ENCODE measurements at regions not wholly inside any gene's neighbourhood (a gene's known extent, or its start where the extent isn't known, plus 50 kb on each side); places are given as distances from the start of the nearest gene placed in this dataset.
"Not testable (repeated sequence)": the region's sequence is repeated elsewhere in the genome, so short reads cannot be mapped to it uniquely, and the experiment has no call there.

DNA sequence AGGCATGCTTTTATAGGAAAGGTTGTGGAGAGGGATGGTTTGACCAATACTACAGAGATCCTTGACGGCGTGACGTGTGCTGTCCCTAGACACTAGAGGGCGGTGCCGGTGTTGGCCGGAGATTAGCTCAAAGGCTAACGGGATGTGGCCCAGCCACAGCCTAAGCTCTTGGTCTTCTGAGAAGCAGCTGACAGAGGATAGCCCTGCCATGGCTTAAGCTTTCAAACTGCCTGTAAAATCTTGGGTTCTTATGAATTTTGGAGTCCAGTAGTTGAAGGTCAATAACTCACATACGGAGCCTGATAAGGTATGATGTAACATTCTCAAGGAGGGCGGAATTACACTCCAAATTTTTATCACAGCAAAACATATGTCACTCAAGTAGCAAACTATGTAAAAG is 515.7 kb upstream of the ATXN7L3B start:
- DNase-seq, result peak; percentile 46

DNA sequence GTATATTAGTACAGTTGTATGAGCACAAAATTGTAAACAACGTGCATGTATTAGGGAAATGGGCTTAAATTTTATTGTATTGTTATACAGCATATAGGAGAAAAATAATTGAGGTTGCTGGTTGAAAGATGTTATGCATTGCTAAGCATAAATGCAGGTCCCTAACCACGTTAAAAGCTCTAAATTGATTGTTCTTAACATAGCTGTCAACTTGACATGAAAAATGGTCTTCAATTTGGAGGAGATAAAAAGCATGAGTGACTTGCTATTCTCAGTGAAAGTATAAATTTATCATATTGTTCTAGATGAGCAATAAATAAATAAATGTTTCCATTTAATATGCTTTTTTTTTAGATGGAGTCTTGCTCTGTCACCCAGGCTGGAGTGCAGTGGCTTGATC is 506.6 kb upstream of the ATXN7L3B start:
- no peak for DNase-seq

- no peak for DNase-seq
Measured at GRCh38 chr12:74033531-74033930, 504.1 kb upstream of the ATXN7L3B start.

- DNase-seq, result not testable (repeated sequence)
Measured at GRCh38 chr12:74039138-74039537, 498.5 kb upstream of the ATXN7L3B start.

- DNase-seq, result no peak
Measured at GRCh38 chr12:74043343-74043742, 494.3 kb upstream of the ATXN7L3B start.

DNA sequence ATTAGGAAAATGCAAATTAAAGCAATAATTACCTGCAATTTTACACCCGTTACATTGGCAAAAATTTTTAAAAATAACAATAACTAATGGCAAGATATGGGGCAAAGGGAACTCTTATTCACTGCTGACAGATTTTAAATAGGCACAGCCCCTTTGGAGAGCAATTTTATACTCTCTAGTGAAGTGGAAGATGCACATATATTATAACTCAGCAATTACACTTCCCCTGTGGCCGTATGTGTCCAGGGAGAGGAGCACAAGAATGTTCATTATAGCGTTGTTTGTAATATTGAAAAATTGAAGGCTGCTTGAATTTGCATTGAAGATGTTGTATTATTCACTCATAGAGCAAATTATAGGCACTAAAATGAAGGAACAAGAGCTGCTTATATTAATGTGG is 488.3 kb upstream of the ATXN7L3B start:
- no peak for DNase-seq

DNA sequence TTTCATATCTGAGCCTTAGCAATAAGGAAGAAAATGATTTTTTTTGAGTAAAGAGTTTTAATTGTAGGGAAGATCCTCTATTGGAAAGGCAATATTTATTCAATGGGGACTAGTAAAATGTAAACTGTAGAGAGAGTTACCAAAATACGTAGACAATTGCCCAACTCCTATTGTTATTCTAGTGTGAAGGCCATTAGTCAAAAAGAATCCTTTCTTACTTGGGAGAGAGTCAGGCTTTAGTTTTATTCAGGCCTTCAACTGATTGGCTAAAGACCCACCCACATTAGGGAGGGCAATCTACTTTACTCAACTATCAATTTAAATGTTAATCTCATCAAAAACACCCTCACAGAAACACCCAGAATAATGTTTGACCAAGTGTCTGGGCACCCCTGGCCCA is 485.8 kb upstream of the ATXN7L3B start:
- DNase-seq, result no peak

DNA sequence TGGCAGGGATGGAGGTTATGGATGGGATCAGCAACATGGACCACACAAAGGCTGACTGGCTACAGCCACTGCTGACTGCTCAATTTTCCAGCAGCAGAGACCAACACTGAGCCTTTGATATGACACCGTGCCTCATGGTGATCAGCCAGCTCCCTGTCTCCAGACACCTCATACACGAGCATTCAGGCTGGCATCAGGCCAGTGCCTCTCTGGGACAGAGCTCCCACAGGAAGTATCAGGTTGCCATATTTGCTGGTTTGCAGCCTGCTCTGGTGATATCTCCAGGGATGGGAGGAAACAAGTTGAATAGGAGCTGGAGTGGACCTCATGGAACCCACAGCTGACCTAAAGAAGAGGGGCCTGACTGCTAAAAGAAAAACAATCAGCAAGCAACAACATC is 471.2 kb upstream of the ATXN7L3B start:
- no peak for DNase-seq

DNA sequence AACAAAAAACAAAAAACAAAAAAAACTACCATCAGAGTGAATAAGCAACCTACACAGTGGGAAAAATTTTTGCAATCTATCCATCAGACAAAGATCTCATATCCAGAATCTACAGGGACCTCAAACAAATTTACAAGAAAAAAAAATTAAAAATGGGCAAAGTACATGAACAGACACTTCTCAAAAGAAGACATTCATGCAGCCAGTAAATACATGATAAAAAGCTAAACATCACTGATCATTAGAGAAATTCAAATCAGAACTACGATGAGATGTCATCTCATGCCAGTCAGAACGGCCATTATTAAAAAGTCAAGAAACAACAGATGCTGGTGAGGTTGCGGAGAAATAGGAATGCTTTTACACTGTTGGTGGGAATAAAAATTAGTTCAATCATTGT is 466.5 kb upstream of the ATXN7L3B start:
- DNase-seq, result no peak

DNA sequence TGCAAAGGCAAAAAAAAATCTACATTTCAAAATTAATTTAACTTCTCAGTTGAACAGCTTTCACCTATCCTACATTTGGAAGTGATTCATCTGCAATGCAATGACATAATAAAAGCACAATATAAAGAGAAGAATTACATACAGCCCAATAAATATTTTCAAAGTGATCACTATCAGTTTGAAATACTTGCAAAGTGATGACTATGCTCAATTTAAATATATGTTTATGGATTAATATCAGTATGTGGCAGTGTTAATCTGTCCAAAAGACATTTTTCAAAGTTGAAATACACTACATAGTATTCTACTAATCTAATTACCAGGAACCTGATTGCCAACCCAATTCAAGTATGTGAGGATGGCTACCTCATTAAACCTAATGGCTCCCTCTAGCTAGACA is 460.7 kb upstream of the ATXN7L3B start:
- DNase-seq, result no peak

DNA sequence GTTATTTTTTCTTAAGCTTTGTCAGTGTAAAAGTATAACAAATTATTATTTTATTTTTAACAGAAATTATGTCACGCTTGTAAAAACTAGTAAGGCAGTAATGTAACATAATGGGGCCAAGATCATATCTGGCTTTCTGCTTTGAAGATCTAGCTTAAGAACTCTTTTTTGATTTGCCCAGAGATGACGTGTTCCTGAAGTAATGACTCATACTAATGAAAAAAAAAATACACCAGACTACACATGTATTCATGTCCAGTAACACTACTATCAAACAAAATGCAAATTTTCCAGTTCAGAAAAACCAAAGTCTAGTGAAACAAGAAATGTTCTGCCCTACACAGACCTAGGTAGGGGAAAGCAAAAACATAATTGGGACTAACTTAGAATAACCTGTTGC is 432.2 kb upstream of the ATXN7L3B start:
- DNase-seq, result no peak

DNA sequence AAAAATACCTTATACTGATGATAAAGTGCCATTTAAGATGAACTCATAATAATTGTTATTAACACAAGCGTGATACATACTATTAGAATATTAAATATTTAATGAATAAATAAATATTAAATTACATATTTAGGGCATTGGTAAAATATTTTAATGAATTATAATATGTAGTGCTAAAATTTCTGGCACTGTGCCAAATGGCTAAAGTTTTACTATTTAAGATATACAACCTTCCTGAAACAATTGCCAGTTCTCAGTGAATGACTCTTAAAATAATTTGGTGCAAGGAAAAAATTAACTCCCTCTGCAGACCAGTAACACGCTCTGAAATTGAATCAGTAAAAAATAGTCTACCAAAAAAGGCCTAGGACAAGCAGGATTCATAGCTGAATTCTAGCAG is 428.9 kb upstream of the ATXN7L3B start:
- DNase-seq, result no peak

GRCh38 chr12:74111688-74112360 is 425.8 kb upstream of the ATXN7L3B start:
- no peak for DNase-seq

DNA sequence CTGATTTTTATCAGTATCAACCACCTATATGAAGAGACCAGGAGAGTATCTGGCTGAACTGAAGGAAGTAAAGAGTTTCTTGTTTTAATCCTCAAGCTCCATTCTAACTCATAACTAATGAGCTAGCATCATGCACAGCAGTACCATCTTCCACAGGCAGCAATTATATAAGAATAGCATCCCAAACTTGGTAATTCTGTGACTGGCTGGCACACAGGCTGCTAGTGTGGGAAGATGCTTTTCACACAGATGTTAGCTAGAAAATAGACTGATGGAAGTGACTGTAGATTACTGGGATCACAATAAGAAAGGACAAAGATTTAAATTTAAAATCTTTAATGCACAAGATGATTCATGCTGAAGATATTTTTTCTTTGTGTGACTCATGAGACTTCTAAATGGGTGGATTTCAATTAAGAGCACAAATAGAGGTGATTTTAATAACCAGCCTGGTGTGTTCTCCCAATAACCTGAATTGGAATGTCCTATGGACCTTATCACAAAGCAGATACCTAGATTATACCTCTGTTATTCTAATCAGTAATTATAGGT is 417.7 kb upstream of the ATXN7L3B start:
- DNase-seq, result no peak

DNA sequence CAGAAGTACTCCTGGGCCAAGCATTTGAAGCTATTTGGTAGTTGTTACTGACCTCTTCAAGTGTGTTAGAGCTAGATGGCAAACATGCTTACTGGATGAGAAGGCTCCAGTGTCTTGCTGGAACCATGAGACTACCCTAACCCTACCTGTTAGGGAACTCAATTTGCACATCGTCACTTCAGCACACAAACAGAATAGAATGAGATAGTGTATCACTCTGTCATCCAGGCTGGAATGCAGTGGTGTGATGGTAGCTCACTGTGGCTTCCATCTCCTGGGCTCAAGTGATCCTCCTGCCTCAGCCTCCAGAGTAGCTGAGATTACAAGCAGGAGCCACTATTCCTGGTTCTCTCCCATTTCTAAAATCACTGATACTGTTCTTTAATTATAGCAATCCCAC is 417.0 kb upstream of the ATXN7L3B start:
- DNase-seq, result no peak

DNA sequence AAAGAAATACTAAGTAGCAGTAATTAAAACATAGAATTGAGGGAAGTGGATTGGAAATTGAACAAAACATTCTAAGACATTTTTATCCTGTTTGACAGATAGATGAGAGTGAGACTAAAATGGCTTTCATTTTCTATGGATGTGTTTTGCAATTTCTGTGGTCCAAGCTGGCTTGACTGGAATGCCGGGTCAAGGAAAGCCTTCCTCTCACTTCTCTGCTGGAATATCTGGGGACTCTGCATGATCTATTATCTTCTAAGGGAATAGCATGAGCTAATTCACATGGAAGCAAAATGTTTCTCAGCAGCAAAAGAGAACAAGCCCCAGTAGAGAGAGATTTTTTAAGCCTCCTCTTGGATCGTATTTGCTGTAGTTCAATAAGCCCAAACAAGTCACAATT is 407.9 kb upstream of the ATXN7L3B start:
- no peak for DNase-seq

- no peak for DNase-seq
Measured at GRCh38 chr12:74144396-74144795, 393.2 kb upstream of the ATXN7L3B start.

GRCh38 chr12:74145328-74145727 is 392.3 kb upstream of the ATXN7L3B start:
- no peak for DNase-seq

DNA sequence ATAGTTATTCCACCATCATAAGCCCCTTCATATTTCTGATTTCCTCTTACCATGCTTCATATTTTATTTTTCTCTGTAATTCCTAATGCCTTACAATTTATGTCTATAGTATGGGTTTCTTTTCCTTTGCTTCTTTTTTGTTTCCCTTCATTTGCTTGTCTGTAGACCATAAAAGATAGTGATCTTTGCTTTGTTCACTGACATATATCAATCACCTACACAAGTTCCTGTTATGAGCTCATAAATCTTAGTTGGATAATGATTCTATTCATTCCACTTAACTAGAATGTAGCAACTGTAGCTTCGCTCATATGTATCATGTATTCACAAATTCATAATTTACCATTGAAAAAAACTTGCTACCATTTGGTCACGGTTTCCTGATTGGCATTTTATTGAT is 388.8 kb upstream of the ATXN7L3B start:
- DNase-seq, result no peak

GRCh38 chr12:74152370-74152769 is 385.3 kb upstream of the ATXN7L3B start:
- no peak for DNase-seq

- no peak for DNase-seq
Measured at GRCh38 chr12:74166096-74166495, 371.5 kb upstream of the ATXN7L3B start.

DNA sequence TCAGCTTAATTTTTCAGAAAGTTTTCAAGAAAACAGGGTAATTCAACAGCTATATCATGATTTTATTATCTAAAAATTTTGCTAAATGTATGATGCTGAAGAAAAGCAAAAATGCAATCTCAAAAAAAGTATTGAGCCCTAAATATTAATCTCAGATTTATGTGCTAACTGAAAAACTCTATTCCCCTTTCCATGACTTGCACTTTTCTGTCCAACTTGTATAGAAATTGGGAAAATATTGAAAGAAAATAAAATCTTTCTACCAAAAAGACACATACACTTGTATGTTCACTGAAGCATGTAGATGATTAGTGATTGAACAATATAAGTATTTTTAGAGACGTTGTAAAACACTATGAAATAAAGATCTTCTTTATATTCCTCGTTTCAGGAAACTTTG is 368.0 kb upstream of the ATXN7L3B start:
- no peak for DNase-seq

GRCh38 chr12:74170645-74171477 is 366.8 kb upstream of the ATXN7L3B start:
- DNase-seq, result no peak

DNA sequence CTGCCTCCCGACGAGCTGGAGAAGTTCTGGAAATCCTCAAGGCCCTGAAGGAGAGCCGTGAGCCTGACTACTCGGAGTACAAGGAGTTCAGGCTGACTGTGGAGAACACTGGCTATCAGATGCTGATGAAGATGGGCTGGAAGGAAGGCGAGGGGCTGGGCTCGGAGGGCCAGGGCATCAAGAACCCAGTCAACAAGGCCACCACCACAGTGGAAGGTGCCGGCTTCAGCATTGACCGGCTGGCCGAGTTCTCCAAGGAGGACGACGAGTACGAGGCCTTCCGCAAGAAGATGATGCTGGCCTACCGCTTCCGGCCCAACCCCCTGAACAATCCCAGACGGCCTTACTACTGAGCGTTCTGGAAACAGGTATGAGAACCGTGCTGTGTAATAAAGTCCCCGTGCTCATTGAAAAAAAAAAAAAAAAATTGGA is 366.1 kb upstream of the ATXN7L3B start:
- DNase-seq, result no peak
